Mammary epithelial cell (primary cell): ENCODE measurements at regions not wholly inside any gene's neighbourhood (a gene's known extent, or its start where the extent isn't known, plus 50 kb on each side); places are given as distances from the start of the nearest gene placed in this dataset.

ENCODE experiments used
- EZH2 ChIP-seq: IDR thresholded peaks from 2 replicates; pipeline ENCODE4 v1.6.1; 2012; ENCODE audit warnings: low read length, inconsistent platforms, borderline replicate concordance
- TF ChIP-seq, protein P1 (sequence below), 2 donors: IDR thresholded peaks in 1 of 2; conservative IDR thresholded peaks in 1 of 2; 2 replicates each; pipeline ENCODE4 v1.5.1; 2011 to 2012; ENCODE audit warnings: inconsistent platforms in 2 of 2, low read length in 2 of 2, mild to moderate bottlenecking in 2 of 2, control low read depth in 1 of 2, low read depth in 1 of 2; ENCODE audit not compliant: insufficient read depth in 1 of 2; ENCODE audit errors: extremely low read depth in 1 of 2

DNA sequence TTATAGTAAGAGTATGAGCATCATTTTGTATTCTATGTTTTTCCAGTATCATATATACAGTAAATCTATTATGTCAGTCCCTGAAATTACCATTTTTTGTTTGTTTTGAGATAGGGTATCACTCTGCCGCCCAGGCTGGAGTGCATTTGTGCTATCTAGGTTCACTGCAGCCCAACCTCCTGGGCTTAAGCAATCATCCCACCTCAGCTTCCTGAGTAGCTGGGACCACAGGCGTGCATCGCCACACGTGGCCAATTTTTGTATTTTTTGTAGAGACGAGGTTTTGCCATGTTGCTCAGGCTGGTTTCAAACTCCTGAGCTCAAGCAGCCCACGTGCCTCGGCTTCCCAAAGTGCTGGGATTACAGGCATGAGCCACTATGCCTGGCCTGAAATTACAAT, 85.6 kb downstream of the ZNF330 start:
- TF ChIP-seq, protein P1, sequence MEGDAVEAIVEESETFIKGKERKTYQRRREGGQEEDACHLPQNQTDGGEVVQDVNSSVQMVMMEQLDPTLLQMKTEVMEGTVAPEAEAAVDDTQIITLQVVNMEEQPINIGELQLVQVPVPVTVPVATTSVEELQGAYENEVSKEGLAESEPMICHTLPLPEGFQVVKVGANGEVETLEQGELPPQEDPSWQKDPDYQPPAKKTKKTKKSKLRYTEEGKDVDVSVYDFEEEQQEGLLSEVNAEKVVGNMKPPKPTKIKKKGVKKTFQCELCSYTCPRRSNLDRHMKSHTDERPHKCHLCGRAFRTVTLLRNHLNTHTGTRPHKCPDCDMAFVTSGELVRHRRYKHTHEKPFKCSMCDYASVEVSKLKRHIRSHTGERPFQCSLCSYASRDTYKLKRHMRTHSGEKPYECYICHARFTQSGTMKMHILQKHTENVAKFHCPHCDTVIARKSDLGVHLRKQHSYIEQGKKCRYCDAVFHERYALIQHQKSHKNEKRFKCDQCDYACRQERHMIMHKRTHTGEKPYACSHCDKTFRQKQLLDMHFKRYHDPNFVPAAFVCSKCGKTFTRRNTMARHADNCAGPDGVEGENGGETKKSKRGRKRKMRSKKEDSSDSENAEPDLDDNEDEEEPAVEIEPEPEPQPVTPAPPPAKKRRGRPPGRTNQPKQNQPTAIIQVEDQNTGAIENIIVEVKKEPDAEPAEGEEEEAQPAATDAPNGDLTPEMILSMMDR (conservative IDR thresholded peaks at IDR 0.05 in 1 of 2, IDR thresholded peaks at IDR 0.05 in 1 of 2; ENCODE audit: extremely low read depth in 1 of 2, insufficient read depth in 1 of 2, low read depth in 1 of 2, low read length in 2 of 2), result no peak
- TF ChIP-seq EZH2, result no peak
